GM10266 (cell line): ENCODE measurements at regions not wholly inside any gene's neighbourhood (a gene's known extent, or its start where the extent isn't known, plus 50 kb on each side); places are given as distances from the start of the nearest gene placed in this dataset.

ENCODE experiments used
- DNase-seq: peaks from one replicate; pipeline ENCODE4 v3.0.0; 2012; ENCODE audit errors: extremely low spot score
- CTCF ChIP-seq: IDR thresholded peaks from 2 replicates; pipeline ENCODE4 v1.5.1; 2012; ENCODE audit warnings: mild to moderate bottlenecking, low read depth; ENCODE audit not compliant: control insufficient read depth, insufficient read depth; ENCODE audit errors: missing control alignments

GRCh38 chr12:65658360-65658759 is 165.9 kb upstream of the HMGA2 start:
- no peak for TF ChIP-seq CTCF
- DNase-seq, result no peak

GRCh38 chr12:65659681-65660080 is 164.6 kb upstream of the HMGA2 start:
- TF ChIP-seq CTCF, result no peak

GRCh38 chr12:65660096-65660495 is 164.2 kb upstream of the HMGA2 start:
- no peak for TF ChIP-seq CTCF
- no peak for DNase-seq

More at GRCh38 chr12:65659681-65660080, 164.6 kb upstream of the HMGA2 start:
- no peak for DNase-seq

GRCh38 chr12:65660836-65661235 is 163.4 kb upstream of the HMGA2 start:
- TF ChIP-seq CTCF, result no peak
- DNase-seq, result no peak

GRCh38 chr12:65662590-65662989 is 161.7 kb upstream of the HMGA2 start:
- no peak for DNase-seq

GRCh38 chr12:65663097-65663496 is 161.2 kb upstream of the HMGA2 start:
- DNase-seq, result no peak
- TF ChIP-seq CTCF, result no peak

More at GRCh38 chr12:65662590-65662989, 161.7 kb upstream of the HMGA2 start:
- TF ChIP-seq CTCF, result no peak

- no peak for TF ChIP-seq CTCF
- DNase-seq, result no peak
Observed at GRCh38 chr12:65663648-65664047, 160.6 kb upstream of the HMGA2 start.
